HEK293 (cell line): ENCODE measurements at regions not wholly inside any gene's neighbourhood (a gene's known extent, or its start where the extent isn't known, plus 50 kb on each side); places are given as distances from the start of the nearest gene placed in this dataset.

Experiments used
- CTCF ChIA-PET: fragments of 350-600 bp; formaldehyde crosslinking; extraction: SDS; loops from one replicate; lab custom pipeline; 2021; ENCODE audit warnings: antibody characterized with exemption; lab: Yijun Ruan, JAX
- POLR2A ChIA-PET: fragments of 300-600 bp; formaldehyde crosslinking; extraction: SDS; loops from one replicate; lab custom pipeline; 2020; ENCODE audit warnings: antibody characterized with exemption, inconsistent platforms; lab: Yijun Ruan, JAX
- H3K27ac ChIP-seq: fragments of 200-500 bp; sonication (Bioruptor generic); 2 replicates; pipeline ENCODE4 v1.5.1; 2014; ENCODE audit warnings: low read depth, low read length, control low read depth, inconsistent platforms; ENCODE audit errors: extremely low read depth
- H3K36me3 ChIP-seq, 2 experiments: fragments of 200-500 bp in 1 of 2; sonication (Bioruptor generic) in 1 of 2; 1 replicate in 1 of 2; 2 replicates in 1 of 2; pipeline ENCODE4 v1.5.1; 2014 to 2017; ENCODE audit warnings: inconsistent platforms in 2 of 2, low read length in 2 of 2; ENCODE audit not compliant: control insufficient read depth in 2 of 2, insufficient read depth in 1 of 2
- H3K4me1 ChIP-seq: fragments of 200-500 bp; sonication (Bioruptor generic); 2 replicates; pipeline ENCODE4 v1.5.1; 2014; ENCODE audit warnings: mild to moderate bottlenecking, low read length, inconsistent platforms; ENCODE audit not compliant: control insufficient read depth, insufficient read depth
- H3K4me3 ChIP-seq: 2 replicates; pipeline ENCODE4 v1.5.1; 2011; ENCODE audit warnings: low read depth, mild to moderate bottlenecking, control low read depth, low read length, moderate library complexity
- H3K9me3 ChIP-seq: fragments of 200-500 bp; sonication (Bioruptor generic); 2 replicates; pipeline ENCODE4 v1.5.1; 2014; ENCODE audit warnings: low read depth, low read length, inconsistent platforms; ENCODE audit not compliant: control insufficient read depth, insufficient read depth
- ATF2 ChIP-seq: fragments of 450-650 bp; formaldehyde crosslinking; IDR thresholded peaks from 2 replicates; pipeline ENCODE4 v1.5.1; 2016; ENCODE audit warnings: missing biosample characterization, missing genetic modification characterization, low read depth
- BCL11B ChIP-seq: fragments of 450-650 bp; formaldehyde crosslinking; IDR thresholded peaks from 2 replicates; pipeline ENCODE4 v1.5.1; 2016; ENCODE audit warnings: low read depth, missing biosample characterization, missing genetic modification characterization
- ELK4 ChIP-seq: IDR thresholded peaks from 2 replicates; pipeline ENCODE4 v1.6.1; 2011; ENCODE audit warnings: mild to moderate bottlenecking, low read depth, low read length, borderline replicate concordance
- PRDM1 ChIP-seq: fragments of 450-650 bp; formaldehyde crosslinking; IDR thresholded peaks from 2 replicates; pipeline ENCODE4; 2016; ENCODE audit warnings: missing biosample characterization, missing genetic modification characterization
- ZBTB17 ChIP-seq: fragments of 450-650 bp; formaldehyde crosslinking; IDR thresholded peaks from 2 replicates; pipeline ENCODE4 v1.5.1; 2016; ENCODE audit warnings: missing biosample characterization, missing genetic modification characterization
- ZBTB49 ChIP-seq: fragments of 450-650 bp; formaldehyde crosslinking; IDR thresholded peaks from 2 replicates; pipeline ENCODE4 v1.5.1; 2016; ENCODE audit warnings: missing biosample characterization, missing genetic modification characterization, low read depth
- ZBTB7A ChIP-seq: fragments of 450-650 bp; formaldehyde crosslinking; IDR thresholded peaks from 2 replicates; pipeline ENCODE4 v1.5.1; 2016; ENCODE audit warnings: low read depth, missing biosample characterization, missing genetic modification characterization
- ZNF211 ChIP-seq: fragments of 450-650 bp; formaldehyde crosslinking; IDR thresholded peaks from 2 replicates; pipeline ENCODE4 v1.5.1; 2016; ENCODE audit warnings: low read depth, missing biosample characterization, missing genetic modification characterization
- ZNF214 ChIP-seq: fragments of 450-650 bp; formaldehyde crosslinking; IDR thresholded peaks from 2 replicates; pipeline ENCODE4 v1.5.1; 2017; ENCODE audit warnings: missing biosample characterization, mild to moderate bottlenecking, missing genetic modification characterization, borderline replicate concordance
- ZNF239 ChIP-seq: fragments of 450-650 bp; formaldehyde crosslinking; IDR thresholded peaks from 2 replicates; pipeline ENCODE4 v1.5.1; 2016; ENCODE audit warnings: missing biosample characterization, missing genetic modification characterization
- ZNF266 ChIP-seq: fragments of 450-650 bp; formaldehyde crosslinking; IDR thresholded peaks from 2 replicates; pipeline ENCODE4 v1.5.1; 2016; ENCODE audit warnings: missing biosample characterization, missing genetic modification characterization, low read depth
- ZNF335 ChIP-seq: fragments of 450-650 bp; formaldehyde crosslinking; conservative IDR thresholded peaks from 2 replicates; pipeline ENCODE4 v1.5.1; 2016; ENCODE audit warnings: missing biosample characterization, missing genetic modification characterization
- ZNF366 ChIP-seq: fragments of 450-650 bp; formaldehyde crosslinking; conservative IDR thresholded peaks from 2 replicates; pipeline ENCODE4 v1.5.1; 2016; ENCODE audit warnings: missing biosample characterization, missing genetic modification characterization
- ZNF449 ChIP-seq: fragments of 450-650 bp; formaldehyde crosslinking; IDR thresholded peaks from 2 replicates; pipeline ENCODE4 v1.5.1; 2017; ENCODE audit warnings: missing biosample characterization, mild to moderate bottlenecking, missing genetic modification characterization, moderate library complexity
- ZNF488 ChIP-seq: fragments of 450-650 bp; formaldehyde crosslinking; IDR thresholded peaks from 2 replicates; pipeline ENCODE4 v1.5.1; 2016; ENCODE audit warnings: missing biosample characterization, missing genetic modification characterization
- ZNF501 ChIP-seq: fragments of 450-650 bp; formaldehyde crosslinking; IDR thresholded peaks from 2 replicates; pipeline ENCODE4 v1.5.1; 2016; ENCODE audit warnings: missing biosample characterization, missing genetic modification characterization
- ZNF521 ChIP-seq: fragments of 450-650 bp; formaldehyde crosslinking; IDR thresholded peaks from 2 replicates; pipeline ENCODE4 v1.5.1; 2017; ENCODE audit warnings: missing biosample characterization, mild to moderate bottlenecking, missing genetic modification characterization
- ZNF624 ChIP-seq: fragments of 450-650 bp; formaldehyde crosslinking; IDR thresholded peaks from 2 replicates; pipeline ENCODE4 v1.5.1; 2017; ENCODE audit warnings: missing biosample characterization, missing genetic modification characterization
- ZNF654 ChIP-seq: fragments of 450-650 bp; formaldehyde crosslinking; IDR thresholded peaks from 2 replicates; pipeline ENCODE4 v1.5.1; 2016; ENCODE audit warnings: low read depth, missing biosample characterization, missing genetic modification characterization
- ZNF701 ChIP-seq: fragments of 450-650 bp; formaldehyde crosslinking; IDR thresholded peaks from 2 replicates; pipeline ENCODE4 v1.5.1; 2016; ENCODE audit warnings: missing biosample characterization, missing genetic modification characterization
- ZNF843 ChIP-seq: fragments of 450-650 bp; formaldehyde crosslinking; IDR thresholded peaks from 2 replicates; pipeline ENCODE4 v1.5.1; 2016; ENCODE audit warnings: missing biosample characterization, missing genetic modification characterization
- ZSCAN18 ChIP-seq: fragments of 450-650 bp; formaldehyde crosslinking; IDR thresholded peaks from 2 replicates; pipeline ENCODE4 v1.5.1; 2016; ENCODE audit warnings: missing biosample characterization, missing genetic modification characterization

- TF ChIP-seq ZNF366 (tag by site-specific recombination): no peak
- no peak for TF ChIP-seq ZNF624 (tag by site-specific recombination)
- ChIA-PET POLR2A (no interaction called here), CTCF (no interaction called here)
- Histone ChIP-seq H3K4me3 (no peak overlapping the region), H3K27ac (no peak overlapping the region), H3K36me3 (no peaks in the 10 kb centered on the region), H3K9me3 (no peaks in the 10 kb centered on the region), H3K4me1 (no peaks in the 10 kb centered on the region)
Measured at GRCh38 chr1:194478731-194479130, 1292.3 kb upstream of the B3GALT2 start.

GRCh38 chr1:194477908-194478307, 1291.5 kb upstream of the B3GALT2 start:
- H3K4me3 ChIP-seq: no peak overlapping the region
- no peaks in the 10 kb centered on the region for H3K9me3 ChIP-seq
- ChIA-PET CTCF (no interaction called here), POLR2A (no interaction called here)
- no peak for TF ChIP-seq ZNF449 (tag by site-specific recombination)
- TF ChIP-seq ELK4: no peak
- TF ChIP-seq ZBTB17 (tag by site-specific recombination): no peak
- TF ChIP-seq ZNF266: no peak
- no peak for TF ChIP-seq ZNF654 (tag by site-specific recombination)
- TF ChIP-seq PRDM1 (tag by site-specific recombination): no peak
- TF ChIP-seq ZBTB49 (tag by site-specific recombination): no peak
- no peak for TF ChIP-seq ZSCAN18 (tag by site-specific recombination)
- no peaks in the 10 kb centered on the region for H3K4me1 ChIP-seq
- H3K36me3 ChIP-seq: no peaks in the 10 kb centered on the region
- no peak overlapping the region for H3K27ac ChIP-seq

- H3K27ac ChIP-seq: no peak overlapping the region
- no peaks in the 10 kb centered on the region for H3K36me3 ChIP-seq
- CTCF ChIA-PET: no interaction called here
- no peak for TF ChIP-seq ZNF701
- no peak for TF ChIP-seq ZNF239 (tag by site-specific recombination)
- no peak for TF ChIP-seq ZNF214 (tag by site-specific recombination)
- TF ChIP-seq ZNF843 (tag by site-specific recombination): no peak
- no peak for TF ChIP-seq ZBTB7A (tag by site-specific recombination)
- no peak for TF ChIP-seq ZNF521
- no peak for TF ChIP-seq ZNF211 (tag by site-specific recombination)
- TF ChIP-seq ZNF488: no peak
- TF ChIP-seq ZNF335: no peak
- TF ChIP-seq ATF2: no peak
- TF ChIP-seq BCL11B (tag by site-specific recombination): no peak
- no peak for TF ChIP-seq ZNF501 (tag by site-specific recombination)
- no peaks in the 10 kb centered on the region for H3K4me1 ChIP-seq
- no peak overlapping the region for H3K4me3 ChIP-seq
- H3K9me3 ChIP-seq: no peaks in the 10 kb centered on the region
- POLR2A ChIA-PET: no interaction called here
Measured at GRCh38 chr1:194476872-194477271, 1290.5 kb upstream of the B3GALT2 start.
